Right lobe of liver (tissue), 4 donors: ENCODE measurements at regions not wholly inside any gene's neighbourhood (a gene's known extent, or its start where the extent isn't known, plus 50 kb on each side); places are given as distances from the start of the nearest gene placed in this dataset.

Experiments
- CTCF ChIP-seq, 4 donors: fragments of 200-600 bp in 3 of 4; fragments of 450-650 bp in 1 of 4; IDR thresholded peaks; one replicate each; pipeline versions ENCODE4 v1.5.1 to v1.8.0; 2016 to 2022; ENCODE audit warnings: antibody characterized with exemption in 4 of 4, mild to moderate bottlenecking in 2 of 4
- POLR2A ChIP-seq: fragments of 450-650 bp; IDR thresholded peaks from one replicate; pipeline ENCODE4 v1.6.1; 2017; ENCODE audit warnings: antibody characterized with exemption, mild to moderate bottlenecking
- donor health status: DM: no; HTN: no; CAD: no.
- donor health status: DM: no; HTN: no; CAD: no.
- donor health status: DM: no; HTN: yes; CAD: no.

DNA sequence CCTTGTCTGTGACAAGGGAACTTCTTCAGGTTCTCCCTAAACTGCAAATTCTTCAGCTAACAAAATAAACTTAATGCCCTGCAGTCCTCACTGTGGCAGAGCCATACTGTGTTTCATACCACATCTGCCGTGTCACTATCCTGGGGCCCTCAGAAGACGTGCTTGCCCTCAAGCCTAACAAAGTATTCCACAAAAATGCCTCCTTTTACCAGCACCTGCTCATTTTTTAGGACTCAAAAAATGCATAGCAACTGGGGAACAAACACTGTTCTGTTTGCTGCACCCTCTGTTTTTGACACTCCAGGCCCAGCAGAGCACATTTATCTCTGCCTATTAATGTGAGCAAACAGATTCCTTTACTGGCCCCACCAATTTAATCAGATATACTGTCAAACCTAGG lies 270.7 kb upstream of the SSTR1 start:
- TF ChIP-seq POLR2A (no peak), CTCF (IDR thresholded peaks at IDR 0.05) (no peak)
